GM13976 (cell line): ENCODE measurements at regions not wholly inside any gene's neighbourhood (a gene's known extent, or its start where the extent isn't known, plus 50 kb on each side); places are given as distances from the start of the nearest gene placed in this dataset.

ENCODE experiments used
- DNase-seq: peaks from one replicate; pipeline ENCODE4 v3.0.0; 2012; ENCODE audit warnings: low spot score
- CTCF ChIP-seq: IDR thresholded peaks from 2 replicates; pipeline ENCODE4 v1.5.1; 2012; ENCODE audit warnings: borderline replicate concordance, mild to moderate bottlenecking; ENCODE audit not compliant: insufficient read depth; ENCODE audit errors: extremely low read depth, missing control alignments, control extremely low read depth
- in situ Hi-C: fragments of 300-500 bp; cut with MboI; formaldehyde crosslinking; loops from one replicate; pipeline ENCODE4 v1.12.0; 2022; ENCODE audit warnings: low sequenced_read_pairs, mixed read lengths, inconsistent platforms; ENCODE audit not compliant: unreplicated experiment

DNA sequence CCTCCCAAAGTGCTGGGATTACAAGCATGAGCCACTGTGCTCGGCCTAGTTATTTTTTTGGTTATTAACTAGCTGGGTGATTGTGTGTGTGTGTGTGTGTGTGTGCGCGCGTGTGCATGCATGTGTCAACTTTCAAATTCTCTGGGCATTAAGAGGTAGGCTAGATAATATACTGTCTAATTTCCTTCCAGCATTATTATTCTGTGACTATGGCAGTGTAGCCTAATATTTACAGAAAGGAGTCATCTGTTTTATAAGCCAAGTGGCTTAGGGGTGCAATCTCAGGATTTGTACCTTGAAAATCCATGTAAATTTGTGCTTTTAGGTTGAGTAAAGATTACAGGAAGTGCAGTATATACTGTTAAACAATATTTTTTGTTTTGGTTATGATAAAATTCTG lies 85.1 kb upstream of the ZBTB20 start:
- DNase-seq, result no peak
- TF ChIP-seq CTCF, result no peak
- in situ Hi-C loops, result no loop called here

- DNase-seq, result no peak
- no peak for TF ChIP-seq CTCF
- in situ Hi-C loops, result no loop called here
Measured at GRCh38 chr3:115233021-115233420, 85.9 kb upstream of the ZBTB20 start.

GRCh38 chr3:115236496-115236895 lies 89.4 kb upstream of the ZBTB20 start:
- in situ Hi-C loops, result no loop called here
- TF ChIP-seq CTCF, result no peak
- no peak for DNase-seq

GRCh38 chr3:115239717-115240116 lies 92.6 kb upstream of the ZBTB20 start:
- TF ChIP-seq CTCF, result no peak
- DNase-seq, result no peak
- in situ Hi-C loops, result no loop called here

GRCh38 chr3:115244350-115244749 lies 97.3 kb upstream of the ZBTB20 start:
- TF ChIP-seq CTCF, result no peak

DNA sequence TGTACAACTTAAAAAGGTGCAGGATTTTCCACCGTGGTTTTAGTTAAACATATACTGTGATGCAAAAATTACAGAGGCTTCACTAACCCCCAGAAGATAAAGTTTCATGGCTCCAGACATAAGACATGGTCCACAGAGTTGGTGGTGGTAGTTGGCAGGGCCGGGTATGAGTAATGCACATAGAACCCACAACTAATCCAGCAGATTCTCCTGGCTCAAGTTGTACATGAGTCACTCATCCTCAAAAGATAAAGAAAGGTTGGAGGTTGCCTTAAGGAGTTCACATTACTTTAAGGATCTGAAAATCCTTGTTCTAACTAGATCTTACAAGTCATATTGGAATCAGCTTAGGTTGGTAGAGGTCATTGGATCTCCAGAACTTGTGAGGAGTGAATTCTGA lies 98.3 kb upstream of the ZBTB20 start:
- DNase-seq, result no peak
- no peak for TF ChIP-seq CTCF
- in situ Hi-C loops, result no loop called here

More at GRCh38 chr3:115244350-115244749, 97.3 kb upstream of the ZBTB20 start:
- no peak for DNase-seq
- in situ Hi-C loops, result no loop called here

DNA sequence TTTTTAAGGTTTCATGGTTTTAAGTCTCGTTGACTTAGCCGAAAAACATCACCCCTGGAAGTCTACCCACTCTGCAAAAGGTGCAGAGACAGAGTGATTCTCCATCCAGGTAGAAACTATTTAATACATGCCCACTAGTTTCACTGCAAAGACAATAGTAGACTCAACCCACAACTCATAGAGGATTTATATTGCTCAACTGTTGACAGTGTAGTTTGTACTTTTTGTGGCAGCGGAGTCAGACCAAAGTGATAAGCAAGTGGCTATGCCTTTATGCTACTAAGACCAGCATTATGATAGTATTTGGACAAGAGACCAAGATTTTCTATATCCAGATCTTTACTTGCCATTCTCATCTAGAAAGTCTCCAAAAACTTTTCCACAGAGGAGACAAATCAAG lies 98.8 kb upstream of the ZBTB20 start:
- DNase-seq, result no peak
- in situ Hi-C loops, result no loop called here
- TF ChIP-seq CTCF, result no peak
